ENCODE measurements at regions not wholly inside any gene's neighbourhood (a gene's known extent, or its start where the extent isn't known, plus 50 kb on each side); places are given as distances from the start of the nearest gene placed in this dataset.

- DNase-seq = no peak
- Histone ChIP-seq H4K20me1 (ENCODE audit: insufficient read depth) (no peaks in the 10 kb centered on the region), H3K9ac (no peak overlapping the region), H3F3A (replicated peaks; ENCODE audit: insufficient read depth) (peaks cover 31% of the 10 kb centered on the region), H3K4me2 (no peak overlapping the region), H2AFZ (ENCODE audit: low read depth) (no peak overlapping the region), H3K4me1 (ENCODE audit: control insufficient read depth in 1 of 2, insufficient read depth in 2 of 2, low read depth in 1 of 2, low read length in 1 of 2) (peaks cover 5 to 28% of the 10 kb centered on the region in 2 experiments; a peak in 3 of 4 replicates), H3K9me3 (no peaks in the 10 kb centered on the region), H3K79me2 (ENCODE audit: insufficient read depth) (no peaks in the 10 kb centered on the region), H3K4me3 (ENCODE audit: low read depth in 2 of 2, low read length in 1 of 2) (no peak overlapping the region), H3K36me3 (replicated peaks in 1 of 2; ENCODE audit: control insufficient read depth in 1 of 2, insufficient read depth in 2 of 2, low read length in 1 of 2) (no peaks in the 10 kb centered on the region), H3K9me2 (no peaks in the 10 kb centered on the region), H3K27me3 (ENCODE audit: insufficient read depth) (no peaks in the 10 kb centered on the region), H3K27ac (ENCODE audit: low read depth in 2 of 2, low read length in 1 of 2) (no peak overlapping the region)
- WGBS (ENCODE audit: low lambda C conversion rate) = 85% methylated on average over 3 of the region's 3 CpGs
- CTCF ChIA-PET = interaction anchor here (1.3 to 6.1 kb wide), 12 partner anchors 9 to 419 kb away, joined by 3 to 105 read pairs (median 6); no protein-coding TSS in a partner anchor
- TF ChIP-seq, protein P1, sequence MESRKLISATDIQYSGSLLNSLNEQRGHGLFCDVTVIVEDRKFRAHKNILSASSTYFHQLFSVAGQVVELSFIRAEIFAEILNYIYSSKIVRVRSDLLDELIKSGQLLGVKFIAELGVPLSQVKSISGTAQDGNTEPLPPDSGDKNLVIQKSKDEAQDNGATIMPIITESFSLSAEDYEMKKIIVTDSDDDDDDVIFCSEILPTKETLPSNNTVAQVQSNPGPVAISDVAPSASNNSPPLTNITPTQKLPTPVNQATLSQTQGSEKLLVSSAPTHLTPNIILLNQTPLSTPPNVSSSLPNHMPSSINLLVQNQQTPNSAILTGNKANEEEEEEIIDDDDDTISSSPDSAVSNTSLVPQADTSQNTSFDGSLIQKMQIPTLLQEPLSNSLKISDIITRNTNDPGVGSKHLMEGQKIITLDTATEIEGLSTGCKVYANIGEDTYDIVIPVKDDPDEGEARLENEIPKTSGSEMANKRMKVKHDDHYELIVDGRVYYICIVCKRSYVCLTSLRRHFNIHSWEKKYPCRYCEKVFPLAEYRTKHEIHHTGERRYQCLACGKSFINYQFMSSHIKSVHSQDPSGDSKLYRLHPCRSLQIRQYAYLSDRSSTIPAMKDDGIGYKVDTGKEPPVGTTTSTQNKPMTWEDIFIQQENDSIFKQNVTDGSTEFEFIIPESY (IDR thresholded peaks at IDR 0.05; ENCODE audit: borderline replicate concordance, low read depth) = no peak
- TF ChIP-seq SMC3 (IDR thresholded peaks at IDR 0.05; ENCODE audit: low read depth, low read length) (no peak), FOSL2 (IDR thresholded peaks at IDR 0.05; ENCODE audit: borderline replicate concordance, low read depth) (no peak), EP300 (IDR thresholded peaks at IDR 0.05; ENCODE audit: borderline replicate concordance in 1 of 2, low read depth in 1 of 2, low read length in 1 of 2) (no peak), FOXJ3 (CRISPR knock-in tag; IDR thresholded peaks at IDR 0.05) (no peak), YY1 (IDR thresholded peaks at IDR 0.05; ENCODE audit: low read depth) (no peak), RFX5 (IDR thresholded peaks at IDR 0.05; ENCODE audit: low read length) (no peak), CHD2 (IDR thresholded peaks at IDR 0.05; ENCODE audit: low read length, partially characterized antibody) (no peak), TAF1 (IDR thresholded peaks at IDR 0.05; ENCODE audit: borderline replicate concordance, low read depth, low read length) (no peak), MEF2A (IDR thresholded peaks at IDR 0.05; ENCODE audit: borderline replicate concordance, low read depth) (no peak), TEAD4 (IDR thresholded peaks at IDR 0.05; ENCODE audit: borderline replicate concordance, insufficient read depth) (no peak), FOXM1 (IDR thresholded peaks at IDR 0.05; ENCODE audit: low read depth) (no peak), RXRA (IDR thresholded peaks at IDR 0.05; ENCODE audit: borderline replicate concordance, low read depth) (no peak)
- TF ChIP-seq, protein P2, sequence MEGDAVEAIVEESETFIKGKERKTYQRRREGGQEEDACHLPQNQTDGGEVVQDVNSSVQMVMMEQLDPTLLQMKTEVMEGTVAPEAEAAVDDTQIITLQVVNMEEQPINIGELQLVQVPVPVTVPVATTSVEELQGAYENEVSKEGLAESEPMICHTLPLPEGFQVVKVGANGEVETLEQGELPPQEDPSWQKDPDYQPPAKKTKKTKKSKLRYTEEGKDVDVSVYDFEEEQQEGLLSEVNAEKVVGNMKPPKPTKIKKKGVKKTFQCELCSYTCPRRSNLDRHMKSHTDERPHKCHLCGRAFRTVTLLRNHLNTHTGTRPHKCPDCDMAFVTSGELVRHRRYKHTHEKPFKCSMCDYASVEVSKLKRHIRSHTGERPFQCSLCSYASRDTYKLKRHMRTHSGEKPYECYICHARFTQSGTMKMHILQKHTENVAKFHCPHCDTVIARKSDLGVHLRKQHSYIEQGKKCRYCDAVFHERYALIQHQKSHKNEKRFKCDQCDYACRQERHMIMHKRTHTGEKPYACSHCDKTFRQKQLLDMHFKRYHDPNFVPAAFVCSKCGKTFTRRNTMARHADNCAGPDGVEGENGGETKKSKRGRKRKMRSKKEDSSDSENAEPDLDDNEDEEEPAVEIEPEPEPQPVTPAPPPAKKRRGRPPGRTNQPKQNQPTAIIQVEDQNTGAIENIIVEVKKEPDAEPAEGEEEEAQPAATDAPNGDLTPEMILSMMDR (IDR thresholded peaks at IDR 0.05) = no peak
- TF ChIP-seq, protein P3, sequence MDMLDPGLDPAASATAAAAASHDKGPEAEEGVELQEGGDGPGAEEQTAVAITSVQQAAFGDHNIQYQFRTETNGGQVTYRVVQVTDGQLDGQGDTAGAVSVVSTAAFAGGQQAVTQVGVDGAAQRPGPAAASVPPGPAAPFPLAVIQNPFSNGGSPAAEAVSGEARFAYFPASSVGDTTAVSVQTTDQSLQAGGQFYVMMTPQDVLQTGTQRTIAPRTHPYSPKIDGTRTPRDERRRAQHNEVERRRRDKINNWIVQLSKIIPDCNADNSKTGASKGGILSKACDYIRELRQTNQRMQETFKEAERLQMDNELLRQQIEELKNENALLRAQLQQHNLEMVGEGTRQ (IDR thresholded peaks at IDR 0.05; ENCODE audit: borderline replicate concordance, low read depth, low read length) = no peak
- POLR2A ChIA-PET = no interaction called here
Measured at GRCh38 chr13:26495750-26496149, 61.7 kb upstream of the WASF3 start.

All from SK-N-SH (cell line).